ENCODE measurements at regions not wholly inside any gene's neighbourhood (a gene's known extent, or its start where the extent isn't known, plus 50 kb on each side); places are given as distances from the start of the nearest gene placed in this dataset.

DNA sequence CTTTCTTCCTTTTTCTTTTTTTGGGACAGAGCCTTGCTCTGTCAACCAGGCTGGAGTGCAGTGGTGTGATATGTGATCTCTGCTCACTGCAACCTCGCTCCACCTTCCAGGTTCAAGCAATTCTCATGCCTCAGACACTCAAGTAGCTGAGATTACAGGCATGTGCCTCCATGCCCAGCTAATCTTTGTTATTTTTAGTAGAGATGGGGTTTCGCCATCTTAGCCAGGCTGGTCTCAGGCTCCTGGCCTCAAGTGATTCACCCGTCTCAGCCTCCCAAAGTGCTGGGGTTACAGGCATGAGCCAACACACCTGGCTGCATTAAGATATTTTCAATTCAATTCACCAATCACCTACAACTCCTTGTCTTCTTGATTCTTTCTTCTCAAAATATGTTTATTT lies 1046.5 kb downstream of the GALC start:
- no peak overlapping the region for H3K4me3 ChIP-seq
- no peak for TF ChIP-seq Cebpa-rat (IDR thresholded peaks at IDR 0.05)
- H3K36me3 ChIP-seq: no peaks in the 10 kb centered on the region
- no peaks in the 10 kb centered on the region for H3K9me3 ChIP-seq
- no peaks in the 10 kb centered on the region for H3K27me3 ChIP-seq
- no peaks in the 10 kb centered on the region for H3K4me1 ChIP-seq
- no peak overlapping the region for H3K27ac ChIP-seq
- H3K9ac ChIP-seq: no peak overlapping the region
- no peak overlapping the region for H3K4me2 ChIP-seq
- no peaks in the 10 kb centered on the region for H4K20me1 ChIP-seq

DNA sequence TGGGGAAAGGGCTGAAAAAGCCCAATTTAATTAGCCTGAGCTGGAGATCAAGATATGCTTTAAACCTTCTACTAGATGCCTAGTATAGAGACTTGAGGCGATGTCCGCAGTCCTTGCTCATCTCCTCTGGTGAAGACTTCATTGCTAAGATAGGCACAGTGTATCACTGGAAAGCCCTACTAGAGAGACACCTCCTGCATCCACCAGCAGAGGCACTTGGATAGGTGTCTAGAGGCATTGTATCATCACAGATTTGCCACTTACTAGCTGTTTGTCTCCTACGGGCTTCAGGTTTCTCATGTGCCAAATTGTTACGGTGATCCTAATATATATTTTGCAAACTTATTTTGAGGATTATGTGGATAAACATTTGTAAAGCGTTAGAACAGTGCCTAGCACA lies 1048.5 kb downstream of the GALC start:
- Histone ChIP-seq H3K9me3 (no peaks in the 10 kb centered on the region), H3K27ac (no peak overlapping the region), H3K4me2 (no peak overlapping the region), H3K4me1 (no peaks in the 10 kb centered on the region), H3K4me3 (no peak overlapping the region), H3K9ac (no peak overlapping the region), H3K27me3 (no peaks in the 10 kb centered on the region), H3K36me3 (no peaks in the 10 kb centered on the region), H4K20me1 (no peaks in the 10 kb centered on the region)
- TF ChIP-seq Cebpa-rat (IDR thresholded peaks at IDR 0.05): no peak

DNA sequence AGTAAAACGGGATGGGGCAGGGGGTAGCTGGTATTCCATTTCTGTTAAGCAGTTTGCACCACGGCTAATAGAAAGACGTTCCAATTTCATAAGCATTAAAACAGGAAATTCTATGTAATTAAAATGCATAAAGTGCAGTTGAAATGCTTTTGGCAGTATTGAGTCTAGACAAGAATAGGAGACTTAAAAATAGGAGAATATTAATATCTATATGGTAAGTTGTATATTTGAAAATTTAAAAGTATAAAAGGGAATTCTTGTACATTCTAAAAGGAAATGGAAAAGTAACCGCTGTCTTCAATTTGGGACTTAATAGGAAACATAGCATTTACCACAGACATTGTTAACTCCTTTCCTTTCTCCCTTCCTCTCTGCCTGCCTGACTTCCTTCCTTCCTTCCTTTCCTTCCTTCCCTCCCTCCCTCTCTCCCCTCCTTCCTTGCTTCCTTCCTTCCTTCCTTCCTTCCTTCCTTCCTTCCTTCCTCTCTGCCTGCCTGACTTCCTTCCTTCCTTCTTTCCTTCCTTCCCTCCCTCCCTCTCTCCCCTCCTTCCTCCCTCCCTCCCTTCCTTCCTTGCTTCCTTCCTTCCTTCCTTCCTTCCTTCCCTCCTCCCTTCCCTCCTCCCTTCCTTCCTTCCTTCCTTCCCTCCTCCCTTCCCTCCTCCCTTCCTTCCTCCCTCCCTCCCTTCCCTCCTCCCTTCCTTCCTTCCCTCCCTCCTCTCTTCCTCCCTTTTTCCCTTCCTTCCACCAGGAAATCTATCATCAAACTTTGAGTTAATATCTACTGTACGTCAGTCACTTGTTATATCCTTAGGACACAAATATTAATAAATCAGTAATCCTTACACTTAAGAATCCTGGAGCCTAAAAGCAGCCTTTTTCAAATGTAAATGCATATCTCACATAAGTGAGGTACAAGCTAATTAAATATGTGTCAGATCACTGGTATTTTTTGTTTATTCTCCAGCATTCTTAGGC lies 1049.3 kb downstream of the GALC start:
- Histone ChIP-seq H3K27me3 (no peaks in the 10 kb centered on the region), H3K9ac (no peak overlapping the region), H3K36me3 (no peaks in the 10 kb centered on the region), H3K4me2 (no peak overlapping the region), H3K4me1 (no peaks in the 10 kb centered on the region), H3K9me3 (no peaks in the 10 kb centered on the region), H3K4me3 (no peak overlapping the region), H4K20me1 (no peaks in the 10 kb centered on the region), H3K27ac (no peak overlapping the region)
- no peak for TF ChIP-seq Cebpa-rat (IDR thresholded peaks at IDR 0.05)

DNA sequence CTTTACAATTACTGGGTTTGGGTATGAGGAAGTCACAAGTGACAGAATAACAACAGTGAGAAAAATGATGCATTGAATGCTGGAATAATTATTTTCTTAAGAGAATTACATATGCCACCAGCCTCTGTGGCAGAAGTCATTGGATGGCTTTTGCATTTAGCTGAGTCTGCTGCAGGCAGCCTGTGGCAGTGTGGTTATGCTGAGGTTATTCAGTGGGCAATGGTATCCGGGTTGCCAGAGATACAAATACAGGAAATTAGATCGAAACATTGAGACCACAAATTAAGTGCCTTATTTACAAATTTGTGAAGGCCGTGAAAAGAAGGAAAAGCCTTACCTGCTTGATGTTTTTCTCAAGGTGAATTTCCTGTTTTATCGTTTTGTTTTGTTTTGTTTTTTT lies 1050.0 kb downstream of the GALC start:
- H3K36me3 ChIP-seq: no peaks in the 10 kb centered on the region
- no peaks in the 10 kb centered on the region for H3K9me3 ChIP-seq
- no peaks in the 10 kb centered on the region for H4K20me1 ChIP-seq
- H3K4me1 ChIP-seq: no peaks in the 10 kb centered on the region
- H3K9ac ChIP-seq: no peak overlapping the region
- H3K27me3 ChIP-seq: no peaks in the 10 kb centered on the region
- no peak overlapping the region for H3K4me3 ChIP-seq
- TF ChIP-seq Cebpa-rat (IDR thresholded peaks at IDR 0.05): no peak
- no peak overlapping the region for H3K27ac ChIP-seq
- no peak overlapping the region for H3K4me2 ChIP-seq

DNA sequence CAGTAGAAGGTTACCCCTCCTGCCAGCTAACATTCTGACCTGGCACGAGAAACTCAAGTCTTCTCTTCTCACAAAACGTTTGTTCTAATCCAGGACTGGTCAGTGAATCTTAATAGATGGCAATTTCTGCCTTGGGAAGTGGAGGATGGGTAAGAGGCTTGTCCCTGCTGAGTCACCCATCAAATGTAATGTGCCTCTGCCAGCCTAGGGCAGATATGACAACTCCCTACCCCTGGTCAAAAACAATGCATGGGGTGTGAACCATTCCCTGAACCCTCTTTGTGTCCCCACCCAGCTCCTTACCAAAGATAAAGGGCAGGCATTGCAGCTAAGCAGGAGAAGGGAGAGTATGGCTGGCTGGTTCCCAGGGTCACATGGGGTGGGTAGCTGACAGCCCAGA lies 1052.9 kb downstream of the GALC start:
- Histone ChIP-seq H4K20me1 (no peaks in the 10 kb centered on the region), H3K9ac (no peak overlapping the region), H3K4me2 (no peak overlapping the region), H3K27me3 (no peaks in the 10 kb centered on the region), H3K4me1 (no peaks in the 10 kb centered on the region), H3K27ac (no peak overlapping the region), H3K4me3 (no peak overlapping the region), H3K9me3 (no peaks in the 10 kb centered on the region), H3K36me3 (no peaks in the 10 kb centered on the region)
- TF ChIP-seq Cebpa-rat (IDR thresholded peaks at IDR 0.05): no peak

DNA sequence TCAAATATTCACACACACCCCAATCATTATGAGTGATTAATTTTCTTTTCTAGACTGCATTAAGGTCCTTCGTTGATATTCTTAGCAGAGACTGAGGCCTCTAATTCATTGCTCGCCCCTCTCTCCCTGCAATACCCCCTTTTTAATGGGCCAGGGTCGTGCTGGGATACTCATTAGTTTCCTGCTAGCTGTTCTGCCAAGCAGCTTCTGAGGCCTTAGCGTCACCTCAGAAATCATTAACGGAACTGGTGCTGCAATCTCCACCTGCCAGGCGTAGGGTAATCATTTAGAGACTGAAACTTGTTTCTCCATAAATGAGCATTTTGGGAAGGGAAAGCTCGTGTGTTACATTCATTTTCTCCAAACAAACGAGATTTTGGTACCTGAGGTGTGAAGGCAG lies 1054.7 kb downstream of the GALC start:
- H3K27ac ChIP-seq: no peak overlapping the region
- no peak overlapping the region for H3K4me3 ChIP-seq
- no peaks in the 10 kb centered on the region for H3K9me3 ChIP-seq
- no peak overlapping the region for H3K4me2 ChIP-seq
- no peaks in the 10 kb centered on the region for H3K36me3 ChIP-seq
- H4K20me1 ChIP-seq: no peaks in the 10 kb centered on the region
- no peaks in the 10 kb centered on the region for H3K27me3 ChIP-seq
- no peak overlapping the region for H3K9ac ChIP-seq
- no peaks in the 10 kb centered on the region for H3K4me1 ChIP-seq
- TF ChIP-seq Cebpa-rat (IDR thresholded peaks at IDR 0.05): no peak

DNA sequence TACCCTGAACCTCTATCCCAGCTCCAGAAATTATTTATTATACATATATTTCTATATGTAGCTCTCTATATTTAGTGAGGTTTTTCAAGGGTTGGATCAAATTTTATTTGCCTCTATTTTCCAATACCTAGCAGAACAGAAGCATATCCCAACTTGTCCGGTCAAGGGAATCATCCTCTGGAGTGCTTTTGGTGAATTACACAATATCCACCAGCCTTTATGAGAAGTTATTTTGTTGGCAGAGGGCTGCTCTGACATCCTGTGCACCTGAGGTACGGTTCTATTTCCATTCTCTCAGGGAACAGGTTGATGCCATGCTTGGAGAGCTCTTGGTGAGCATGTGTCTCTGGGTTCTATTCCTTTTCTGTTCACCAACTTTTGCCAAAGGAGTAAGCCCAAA lies 1056.4 kb downstream of the GALC start:
- no peaks in the 10 kb centered on the region for H3K9me3 ChIP-seq
- H4K20me1 ChIP-seq: no peaks in the 10 kb centered on the region
- no peak overlapping the region for H3K4me2 ChIP-seq
- no peaks in the 10 kb centered on the region for H3K36me3 ChIP-seq
- H3K9ac ChIP-seq: no peak overlapping the region
- H3K27me3 ChIP-seq: no peaks in the 10 kb centered on the region
- TF ChIP-seq Cebpa-rat (IDR thresholded peaks at IDR 0.05): no peak
- no peak overlapping the region for H3K4me3 ChIP-seq
- H3K27ac ChIP-seq: no peak overlapping the region
- H3K4me1 ChIP-seq: no peaks in the 10 kb centered on the region

DNA sequence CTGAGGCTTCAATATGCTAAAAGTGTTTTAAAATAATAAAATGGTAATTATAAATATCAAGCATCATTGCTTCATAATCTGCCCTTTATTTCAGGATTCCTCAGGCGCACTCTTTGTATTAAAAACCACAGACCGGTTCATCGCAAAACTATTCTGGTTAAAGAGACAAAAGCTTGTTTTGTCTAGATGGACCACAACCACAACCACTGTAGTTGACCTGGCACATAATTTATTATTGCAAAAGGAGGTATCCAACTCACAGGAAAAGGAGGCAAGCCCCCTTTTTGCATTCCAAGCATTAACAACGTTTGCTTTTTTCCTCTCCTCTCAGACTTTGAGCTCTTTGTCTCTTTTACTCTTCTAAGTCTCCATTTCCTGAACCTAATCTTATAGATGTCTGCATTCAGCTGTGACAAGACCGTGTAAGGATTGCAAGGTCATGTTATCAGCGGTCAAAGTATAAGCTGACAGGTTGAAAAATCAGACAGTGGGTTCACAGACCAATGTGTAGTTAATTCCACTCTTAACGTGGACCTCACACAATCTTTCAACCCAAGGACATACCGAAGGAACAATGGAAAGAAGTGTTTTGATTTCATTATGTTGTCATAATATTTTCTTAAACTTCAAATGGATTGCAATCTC lies 1057.6 kb downstream of the GALC start:
- Histone ChIP-seq H3K4me1 (no peaks in the 10 kb centered on the region), H3K4me2 (no peak overlapping the region), H3K27me3 (no peaks in the 10 kb centered on the region), H3K4me3 (no peak overlapping the region), H3K9me3 (no peaks in the 10 kb centered on the region), H4K20me1 (no peaks in the 10 kb centered on the region), H3K27ac (no peak overlapping the region), H3K36me3 (no peaks in the 10 kb centered on the region), H3K9ac (no peak overlapping the region)
- no peak for TF ChIP-seq Cebpa-rat (IDR thresholded peaks at IDR 0.05)

DNA sequence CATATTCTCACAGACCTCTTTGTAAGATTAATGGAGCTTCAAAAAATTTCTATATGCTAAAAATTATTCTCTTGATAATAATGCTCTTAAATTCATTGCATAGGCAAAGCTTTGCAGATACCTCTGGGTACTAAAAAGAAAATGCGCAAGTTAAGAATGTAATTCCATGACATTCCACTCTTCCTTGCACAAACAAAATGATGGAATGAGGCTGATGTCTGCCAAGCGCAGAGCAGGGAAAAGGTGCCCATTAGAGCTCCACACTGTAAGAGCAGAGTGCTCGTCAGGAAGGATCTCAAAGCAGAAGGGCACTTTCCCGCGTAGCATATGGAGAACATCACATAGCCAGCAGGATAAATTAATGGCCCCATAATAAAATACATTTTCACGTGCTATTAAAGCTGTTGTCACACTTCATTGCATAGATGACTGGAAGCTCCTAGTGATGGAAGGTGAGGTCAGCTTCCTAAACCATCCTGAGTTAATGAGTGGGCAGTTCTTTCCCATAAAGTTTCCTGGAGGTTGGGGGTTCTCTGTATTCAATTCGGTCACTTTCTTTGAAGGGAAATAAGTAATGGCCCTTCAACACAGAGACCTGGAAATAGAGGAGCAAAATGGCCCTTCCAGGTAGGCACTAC lies 1058.9 kb downstream of the GALC start:
- H3K9me3 ChIP-seq: no peaks in the 10 kb centered on the region
- H3K4me3 ChIP-seq: no peak overlapping the region
- no peak for TF ChIP-seq Cebpa-rat (IDR thresholded peaks at IDR 0.05)
- no peaks in the 10 kb centered on the region for H3K36me3 ChIP-seq
- no peak overlapping the region for H3K9ac ChIP-seq
- H4K20me1 ChIP-seq: no peaks in the 10 kb centered on the region
- no peaks in the 10 kb centered on the region for H3K4me1 ChIP-seq
- H3K27me3 ChIP-seq: no peaks in the 10 kb centered on the region
- H3K4me2 ChIP-seq: no peak overlapping the region
- no peak overlapping the region for H3K27ac ChIP-seq

DNA sequence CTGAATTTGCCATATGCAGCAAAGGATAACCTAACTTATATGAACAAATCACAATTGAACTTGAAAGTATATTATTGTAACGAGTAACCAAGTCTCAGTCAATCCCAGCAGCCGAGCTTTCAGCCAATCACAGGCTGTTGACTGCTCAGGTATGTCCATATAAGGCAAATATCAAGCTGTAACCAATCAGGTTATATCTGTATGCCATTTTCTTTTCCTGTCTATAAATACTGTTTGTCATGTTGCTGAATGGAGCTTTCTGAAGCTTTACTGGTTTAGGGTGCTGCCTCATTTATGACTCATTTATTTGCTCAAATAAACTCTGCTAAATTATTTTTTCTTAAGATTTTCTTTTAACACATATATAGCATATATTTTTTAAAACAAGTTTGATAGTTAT lies 1059.5 kb downstream of the GALC start:
- Histone ChIP-seq H3K9ac (no peak overlapping the region), H3K27me3 (no peaks in the 10 kb centered on the region), H3K36me3 (no peaks in the 10 kb centered on the region), H3K4me3 (no peak overlapping the region), H4K20me1 (no peaks in the 10 kb centered on the region), H3K4me1 (no peaks in the 10 kb centered on the region), H3K9me3 (no peaks in the 10 kb centered on the region), H3K4me2 (no peak overlapping the region), H3K27ac (no peak overlapping the region)
- TF ChIP-seq Cebpa-rat (IDR thresholded peaks at IDR 0.05): no peak

Data from BLaER1 (cell line).